LNCaP clone FGC (cell line): ENCODE measurements at regions not wholly inside any gene's neighbourhood (a gene's known extent, or its start where the extent isn't known, plus 50 kb on each side); places are given as distances from the start of the nearest gene placed in this dataset.

ENCODE experiments used
- DNase-seq: peaks from one replicate; pipeline ENCODE4 v3.0.0-alpha.2; 2011; ENCODE audit warnings: low read depth
- H3K4me3 ChIP-seq: 2 replicates; pipeline ENCODE4 v1.5.1; 2011; ENCODE audit warnings: mild to moderate bottlenecking, low read depth, low read length, control low read depth
- CTCF ChIP-seq: IDR thresholded peaks from 2 replicates; pipeline ENCODE4 v1.5.1; 2012; ENCODE audit warnings: mild to moderate bottlenecking; ENCODE audit not compliant: control insufficient read depth, insufficient read depth; ENCODE audit errors: extremely low read depth

- H3K4me3 ChIP-seq: no peak overlapping the region
- no peak for DNase-seq
- TF ChIP-seq CTCF: no peak
These were observed 98.7 kb upstream of the ARHGAP5 start for GRCh38 chr14:31978423-31978822.

GRCh38 chr14:31982642-31983041 is 94.5 kb upstream of the ARHGAP5 start:
- no peak overlapping the region for H3K4me3 ChIP-seq
- TF ChIP-seq CTCF: no peak
- DNase-seq: no peak

GRCh38 chr14:31986405-31986804 is 90.7 kb upstream of the ARHGAP5 start:
- no peak for TF ChIP-seq CTCF
- no peak for DNase-seq
- H3K4me3 ChIP-seq: no peak overlapping the region

GRCh38 chr14:31987721-31988120 is 89.4 kb upstream of the ARHGAP5 start:
- no peak for TF ChIP-seq CTCF
- DNase-seq: no peak
- no peak overlapping the region for H3K4me3 ChIP-seq

- no peak for TF ChIP-seq CTCF
- H3K4me3 ChIP-seq: no peak overlapping the region
- DNase-seq: no peak
These were observed 88.9 kb upstream of the ARHGAP5 start for GRCh38 chr14:31988244-31988643.

GRCh38 chr14:31990183-31990857 is 86.8 kb upstream of the ARHGAP5 start:
- no peak overlapping the region for H3K4me3 ChIP-seq
- TF ChIP-seq CTCF: no peak
- DNase-seq: no peak

GRCh38 chr14:31990926-31991572 is 86.1 kb upstream of the ARHGAP5 start:
- H3K4me3 ChIP-seq: no peak overlapping the region
- DNase-seq: peak; percentile 8
- TF ChIP-seq CTCF: no peak
